CD14-positive monocyte (primary cell): ENCODE measurements at regions not wholly inside any gene's neighbourhood (a gene's known extent, or its start where the extent isn't known, plus 50 kb on each side); places are given as distances from the start of the nearest gene placed in this dataset.

Experiments
- DNase-seq, 3 donors: peaks; one replicate each; pipeline ENCODE4 v3.0.0-alpha.2; 2011 to 2022
- H2AFZ ChIP-seq: 2 replicates; pipeline ENCODE4 v1.6.0; 2012; ENCODE audit warnings: mild to moderate bottlenecking, low read depth, low read length, inconsistent platforms; ENCODE audit not compliant: insufficient read depth, poor library complexity, severe bottlenecking
- H3K27ac ChIP-seq, 2 donors: 1 replicate in 1 of 2; 2 replicates in 1 of 2; pipeline ENCODE4 v1.5.1; 2012 to 2013; ENCODE audit warnings: low read length in 2 of 2, control low read depth in 1 of 2, inconsistent platforms in 1 of 2, low read depth in 1 of 2, mild to moderate bottlenecking in 1 of 2
- H3K27me3 ChIP-seq, 2 donors: one replicate each; pipeline versions ENCODE4 v1.6.0 to v1.6.1; 2011 to 2013; ENCODE audit warnings: low read length in 2 of 2; ENCODE audit not compliant: control insufficient read depth in 2 of 2, insufficient read depth in 2 of 2
- H3K36me3 ChIP-seq, 2 donors: replicated peaks in 1 of 2; 1 replicate in 1 of 2; 2 replicates in 1 of 2; pipeline versions ENCODE4 v1.5.1 to v1.6.1; 2012 to 2013; ENCODE audit warnings: low read length in 2 of 2, control low read depth in 1 of 2, inconsistent platforms in 1 of 2, mild to moderate bottlenecking in 1 of 2; ENCODE audit not compliant: insufficient read depth in 2 of 2, control insufficient read depth in 1 of 2
- H3K4me1 ChIP-seq, 2 donors: 1 replicate in 1 of 2; 2 replicates in 1 of 2; pipeline versions ENCODE4 v1.5.1 to v1.6.1; 2012 to 2013; ENCODE audit warnings: low read length in 2 of 2, control low read depth in 1 of 2, inconsistent platforms in 1 of 2, mild to moderate bottlenecking in 1 of 2, moderate library complexity in 1 of 2; ENCODE audit not compliant: insufficient read depth in 2 of 2, control insufficient read depth in 1 of 2
- H3K4me2 ChIP-seq: replicated peaks from 2 replicates; pipeline ENCODE3; 2012; ENCODE audit warnings: low read length, moderate library complexity, mild to moderate bottlenecking; ENCODE audit not compliant: poor library complexity, severe bottlenecking; ENCODE audit errors: extremely low read depth
- H3K4me3 ChIP-seq, 3 experiments: fragments of 200-600 bp in 1 of 3; sonication (generic) in 1 of 3; replicated peaks in 1 of 3; 1 replicate in 2 of 3; 2 replicates in 1 of 3; pipeline ENCODE4 v1.5.1; 2011 to 2013; ENCODE audit warnings: low read length in 3 of 3, mild to moderate bottlenecking in 3 of 3, control low read depth in 2 of 3, low read depth in 2 of 3, inconsistent platforms in 1 of 3, moderate library complexity in 1 of 3
- H3K79me2 ChIP-seq: 2 replicates; pipeline ENCODE4 v1.6.0; 2012; ENCODE audit warnings: mild to moderate bottlenecking, control low read depth, inconsistent platforms, low read length, moderate library complexity; ENCODE audit not compliant: insufficient read depth
- H3K9ac ChIP-seq: 2 replicates; pipeline ENCODE4 v1.6.0; 2017; ENCODE audit warnings: low read length, mild to moderate bottlenecking; ENCODE audit not compliant: insufficient read depth, poor library complexity, severe bottlenecking
- H3K9me3 ChIP-seq, 2 donors: replicated peaks in 1 of 2; 1 replicate in 1 of 2; 2 replicates in 1 of 2; pipeline versions ENCODE4 v1.5.1 to v1.6.1; 2012 to 2013; ENCODE audit warnings: low read length in 2 of 2, control low read depth in 1 of 2; ENCODE audit not compliant: control insufficient read depth in 1 of 2, insufficient read depth in 1 of 2
- H4K20me1 ChIP-seq: 2 replicates; pipeline ENCODE4 v1.6.0; 2012; ENCODE audit warnings: mild to moderate bottlenecking, low read length, control low read depth, moderate library complexity; ENCODE audit not compliant: insufficient read depth
- H3K27ac Mint-ChIP-seq, 7 donors: one replicate each; pipeline ENCODE4 v1.8.0; 2020; ENCODE audit warnings: mild to moderate bottlenecking in 7 of 7, mixed read lengths in 7 of 7, moderate library complexity in 6 of 7, inconsistent platforms in 2 of 7
- H3K27me3 Mint-ChIP-seq, 3 donors: one replicate each; pipeline ENCODE4 v1.8.0; 2021 to 2022; ENCODE audit warnings: low read depth in 3 of 3, mild to moderate bottlenecking in 3 of 3, mixed read lengths in 3 of 3, moderate library complexity in 3 of 3, inconsistent platforms in 1 of 3
- H3K36me3 Mint-ChIP-seq, 2 donors: one replicate each; pipeline ENCODE4 v1.8.0; 2020; ENCODE audit warnings: mixed read lengths in 2 of 2, inconsistent platforms in 1 of 2, mild to moderate bottlenecking in 1 of 2
- H3K4me1 Mint-ChIP-seq: one replicate; pipeline ENCODE4 v1.8.0; 2020; ENCODE audit warnings: mild to moderate bottlenecking, mixed read lengths
- H3K4me3 Mint-ChIP-seq, 2 donors: one replicate each; pipeline ENCODE4 v1.8.0; 2020; ENCODE audit warnings: mild to moderate bottlenecking in 2 of 2, mixed read lengths in 2 of 2, moderate library complexity in 1 of 2
- H3K9me3 Mint-ChIP-seq, 7 donors: one replicate each; pipeline ENCODE4 v1.8.0; 2020 to 2022; ENCODE audit warnings: mixed read lengths in 7 of 7, mild to moderate bottlenecking in 6 of 7, moderate library complexity in 6 of 7, inconsistent platforms in 2 of 7
- WGBS: methylation state at CpG from one replicate; pipeline ENCODE4 v1.1.5; 2013; ENCODE audit warnings: missing lambda C conversion rate; ENCODE audit not compliant: insufficient coverage; 5-methylcytosine and 5-hydroxymethylcytosine counted together
- intact Hi-C, 2 donors: fragments of 100-400 bp; cut with micrococcal nuclease; formaldehyde crosslinking; loops; one replicate each; pipeline versions ENCODE4 v1.15.0 to v1.15.1; 2023
- TF ChIP-seq, protein P1 (sequence below): fragments of 200-600 bp; IDR thresholded peaks from one replicate; pipeline ENCODE4 v1.8.0; 2022; ENCODE audit warnings: antibody characterized with exemption, mild to moderate bottlenecking

DNA sequence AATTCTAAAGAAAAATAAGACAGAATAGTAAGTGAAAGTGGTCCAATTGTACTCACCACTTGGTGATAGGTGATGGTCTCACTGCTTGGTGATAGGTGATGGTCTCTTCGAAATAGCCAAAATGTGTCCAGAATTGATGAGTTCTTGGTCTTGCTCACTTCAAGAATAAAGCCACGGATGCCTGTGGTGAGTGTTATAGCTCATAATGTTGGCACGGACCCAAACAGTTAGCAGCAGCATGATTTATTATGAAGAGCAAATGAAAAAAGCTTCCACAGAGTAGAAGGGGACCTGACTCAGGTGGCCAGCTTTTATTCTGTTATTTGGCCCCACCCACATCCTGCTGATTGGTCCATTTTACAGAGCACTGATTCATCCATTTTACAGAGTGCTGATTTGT lies 272.6 kb downstream of the RPS4Y2 start:
- no peaks in the 10 kb centered on the region for H3K4me1 ChIP-seq
- Mint-ChIP-seq H3K4me1 (peaks cover 8% of the 10 kb centered on the region), H3K27me3 (no peaks in the 10 kb centered on the region), H3K9me3 (peaks cover 0 to 2% (median 0%) of the 10 kb centered on the region in 7 donors), H3K27ac (no peak overlapping the region), H3K4me3 (no peak overlapping the region), H3K36me3 (no peaks in the 10 kb centered on the region)
- WGBS, result 0% methylated on average over 1 of the region's 3 CpGs
- no peaks in the 10 kb centered on the region for H3K9me3 ChIP-seq
- H3K27me3 ChIP-seq, result no peaks in the 10 kb centered on the region
- no peak overlapping the region for H3K4me2 ChIP-seq
- DNase-seq, result no peak
- no peak overlapping the region for H2AFZ ChIP-seq
- no peaks in the 10 kb centered on the region for H3K36me3 ChIP-seq
- no peak overlapping the region for H3K9ac ChIP-seq
- TF ChIP-seq, protein P1, sequence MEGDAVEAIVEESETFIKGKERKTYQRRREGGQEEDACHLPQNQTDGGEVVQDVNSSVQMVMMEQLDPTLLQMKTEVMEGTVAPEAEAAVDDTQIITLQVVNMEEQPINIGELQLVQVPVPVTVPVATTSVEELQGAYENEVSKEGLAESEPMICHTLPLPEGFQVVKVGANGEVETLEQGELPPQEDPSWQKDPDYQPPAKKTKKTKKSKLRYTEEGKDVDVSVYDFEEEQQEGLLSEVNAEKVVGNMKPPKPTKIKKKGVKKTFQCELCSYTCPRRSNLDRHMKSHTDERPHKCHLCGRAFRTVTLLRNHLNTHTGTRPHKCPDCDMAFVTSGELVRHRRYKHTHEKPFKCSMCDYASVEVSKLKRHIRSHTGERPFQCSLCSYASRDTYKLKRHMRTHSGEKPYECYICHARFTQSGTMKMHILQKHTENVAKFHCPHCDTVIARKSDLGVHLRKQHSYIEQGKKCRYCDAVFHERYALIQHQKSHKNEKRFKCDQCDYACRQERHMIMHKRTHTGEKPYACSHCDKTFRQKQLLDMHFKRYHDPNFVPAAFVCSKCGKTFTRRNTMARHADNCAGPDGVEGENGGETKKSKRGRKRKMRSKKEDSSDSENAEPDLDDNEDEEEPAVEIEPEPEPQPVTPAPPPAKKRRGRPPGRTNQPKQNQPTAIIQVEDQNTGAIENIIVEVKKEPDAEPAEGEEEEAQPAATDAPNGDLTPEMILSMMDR, result no peak
- intact Hi-C loops, result loop anchor here (10.0 kb wide), 2 partner anchors 46 to 56 kb away; no protein-coding TSS in a partner anchor
- H3K79me2 ChIP-seq, result no peaks in the 10 kb centered on the region
- H3K4me3 ChIP-seq, result no peak overlapping the region
- H4K20me1 ChIP-seq, result no peaks in the 10 kb centered on the region
- H3K27ac ChIP-seq, result no peak overlapping the region

DNA sequence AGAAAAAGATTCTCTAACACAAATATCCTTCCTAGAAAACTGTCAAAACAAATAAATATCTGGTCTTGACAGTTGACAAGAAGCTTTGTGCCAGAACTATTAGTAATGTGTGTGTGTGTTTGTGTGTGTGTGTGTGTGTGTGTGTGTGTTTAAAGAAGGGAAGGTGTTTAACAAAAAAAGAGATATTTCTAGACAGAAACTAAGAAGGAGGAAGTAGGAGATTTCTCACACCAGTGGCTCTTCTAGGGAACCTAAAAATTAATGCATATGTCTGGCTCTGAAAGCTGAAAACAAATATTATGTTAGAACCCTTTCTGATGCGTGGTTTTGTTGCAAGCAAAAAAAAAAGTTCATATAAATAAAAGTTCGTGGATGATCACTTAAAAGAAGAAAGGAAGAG lies 277.5 kb downstream of the RPS4Y2 start:
- H3K27ac ChIP-seq, result no peak overlapping the region

More for the DNA sequence above, 277.5 kb downstream of the RPS4Y2 start:
- H3K9me3 ChIP-seq, result no peaks in the 10 kb centered on the region
- no peaks in the 10 kb centered on the region for H3K36me3 ChIP-seq
- no peaks in the 10 kb centered on the region for H3K27me3 ChIP-seq
- H3K27me3 Mint-ChIP-seq, result no peaks in the 10 kb centered on the region
- H3K4me2 ChIP-seq, result no peak overlapping the region
- peak in 2 of 3 donors; percentile 13 to 40 for DNase-seq
- intact Hi-C loops, result no loop called here
- peaks cover 0 to 9% of the 10 kb centered on the region in 2 donors for H3K4me1 ChIP-seq
- no peak overlapping the region for H3K9ac ChIP-seq
- H3K79me2 ChIP-seq, result no peaks in the 10 kb centered on the region
- peaks cover 0 to 6% (median 0%) of the 10 kb centered on the region in 7 donors for H3K9me3 Mint-ChIP-seq
- H2AFZ ChIP-seq, result no peak overlapping the region
- TF ChIP-seq, protein P1, result no peak
- H3K4me3 Mint-ChIP-seq, result no peak overlapping the region
- H3K36me3 Mint-ChIP-seq, result no peaks in the 10 kb centered on the region
- H3K4me1 Mint-ChIP-seq, result peaks cover 18% of the 10 kb centered on the region
- H4K20me1 ChIP-seq, result no peaks in the 10 kb centered on the region
- H3K27ac Mint-ChIP-seq, result peak overlapping the region in 2 of 7 donors; percentile 83 to 92
- no peak overlapping the region for H3K4me3 ChIP-seq
- no CpG with 5 or more reads among the region's 2 CpGs for WGBS
